SK-N-MC (cell line): ENCODE measurements at regions not wholly inside any gene's neighbourhood (a gene's known extent, or its start where the extent isn't known, plus 50 kb on each side); places are given as distances from the start of the nearest gene placed in this dataset.

ENCODE experiments used
- EZH2 ChIP-seq: fragments of 200-600 bp; sonication (generic); IDR thresholded peaks from one replicate; pipeline ENCODE4 v1.6.1; 2017; ENCODE audit warnings: antibody characterized with exemption
- FOXP2 ChIP-seq: optimal IDR thresholded peaks from 2 replicates; pipeline ENCODE3; 2011; ENCODE audit warnings: mild to moderate bottlenecking, moderate library complexity; ENCODE audit not compliant: insufficient read depth; ENCODE audit errors: extremely low read length, control extremely low read depth
- POLR2AphosphoS5 ChIP-seq: IDR thresholded peaks from 2 replicates; pipeline ENCODE4 v1.6.1; 2012; ENCODE audit warnings: mild to moderate bottlenecking, low read depth, low read length, borderline replicate concordance

DNA sequence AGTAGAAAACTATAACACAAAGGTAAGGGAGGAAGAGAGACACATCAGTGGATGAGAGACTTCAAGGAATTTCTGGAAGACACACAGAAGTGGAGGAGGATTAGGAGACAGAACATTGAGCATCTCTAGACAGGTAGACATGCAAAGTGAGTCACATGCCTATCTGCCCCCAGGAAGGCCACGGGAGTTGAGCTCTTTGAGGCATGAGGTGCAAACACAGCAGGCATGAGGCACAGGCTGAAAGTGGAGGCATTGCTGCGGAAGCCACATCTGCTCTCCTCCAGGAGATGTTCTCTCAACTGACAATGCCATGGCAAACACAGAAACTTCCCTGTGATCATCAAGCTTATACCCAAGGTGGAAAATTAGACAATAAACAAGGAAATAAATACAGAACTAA is 481.6 kb upstream of the MYT1L start:
- TF ChIP-seq POLR2AphosphoS5 (no peak), EZH2 (no peak), FOXP2 (no peak)
